Ishikawa (cell line): ENCODE measurements at regions not wholly inside any gene's neighbourhood (a gene's known extent, or its start where the extent isn't known, plus 50 kb on each side); places are given as distances from the start of the nearest gene placed in this dataset.

Experiments
- CREB1 ChIP-seq: IDR thresholded peaks from 2 replicates; pipeline ENCODE4 v1.6.1; 2012; ENCODE audit warnings: low read depth
- EP300 ChIP-seq: IDR thresholded peaks from 2 replicates; pipeline ENCODE4 v1.6.1; 2012; ENCODE audit warnings: borderline replicate concordance
- REST ChIP-seq: IDR thresholded peaks from 2 replicates; pipeline ENCODE4 v1.6.1; 2012; ENCODE audit warnings: low read depth, mild to moderate bottlenecking
- TAF1 ChIP-seq: IDR thresholded peaks from 2 replicates; pipeline ENCODE4 v1.6.1; 2012; ENCODE audit warnings: low read depth, mild to moderate bottlenecking
- TEAD4 ChIP-seq: IDR thresholded peaks from 2 replicates; pipeline ENCODE4 v1.6.1; 2012
- USF1 ChIP-seq: IDR thresholded peaks from 2 replicates; pipeline ENCODE4 v1.6.1; 2012
- YY1 ChIP-seq: IDR thresholded peaks from 2 replicates; pipeline ENCODE4 v1.6.1; 2012; ENCODE audit warnings: low read depth
- ZBTB7A ChIP-seq: IDR thresholded peaks from 2 replicates; pipeline ENCODE4 v1.6.1; 2012; ENCODE audit warnings: low read depth

DNA sequence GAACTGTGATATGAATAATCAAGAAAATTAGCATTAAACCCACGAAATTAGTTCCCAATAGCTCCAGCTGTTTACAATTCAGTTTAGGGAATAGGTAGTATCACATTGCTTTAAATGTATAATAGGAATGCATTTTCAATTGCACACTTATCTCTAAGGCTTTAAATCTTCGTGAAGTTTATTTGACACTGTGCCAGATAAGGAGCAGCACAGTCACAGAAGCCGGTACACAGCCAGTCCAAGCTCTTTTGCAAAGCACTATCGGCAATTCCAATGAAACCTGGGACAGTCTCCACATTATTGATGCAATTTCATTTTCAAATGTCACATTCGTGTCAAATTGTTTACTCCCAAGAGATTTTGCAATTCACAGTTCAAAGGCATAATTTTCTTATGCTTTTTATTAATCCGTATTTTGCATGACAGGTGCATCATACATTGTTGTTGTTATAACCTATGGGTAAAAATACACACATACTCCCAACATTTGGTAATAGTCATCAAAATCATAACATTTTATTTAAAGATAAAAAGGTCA, 602.8 kb downstream of the RPS29 start:
- no peak for TF ChIP-seq REST
- TF ChIP-seq CREB1: no peak
- no peak for TF ChIP-seq EP300
- TF ChIP-seq YY1: no peak
- no peak for TF ChIP-seq ZBTB7A
- no peak for TF ChIP-seq TAF1
- no peak for TF ChIP-seq USF1
- TF ChIP-seq TEAD4: no peak
